ENCODE measurements at regions not wholly inside any gene's neighbourhood (a gene's known extent, or its start where the extent isn't known, plus 50 kb on each side); places are given as distances from the start of the nearest gene placed in this dataset.

GRCh38 chr1:79079770-79080169, 73.2 kb upstream of the ADGRL4 start:
- H3K9me3 ChIP-seq (ENCODE audit: control insufficient read depth in 4 of 4, low read length in 3 of 4), result no peaks in the 10 kb centered on the region
- H3K36me3 ChIP-seq (ENCODE audit: control insufficient read depth in 4 of 4, insufficient read depth in 3 of 4, low read depth in 1 of 4, low read length in 3 of 4), result no peaks in the 10 kb centered on the region
- H3K4me3 ChIP-seq (ENCODE audit: low read depth in 1 of 3, low read length in 3 of 3), result no peak overlapping the region
- no peaks in the 10 kb centered on the region for H3K27me3 ChIP-seq (ENCODE audit: control insufficient read depth in 4 of 4, insufficient read depth in 4 of 4, low read length in 3 of 4)
- H3K27ac ChIP-seq (ENCODE audit: low read depth in 1 of 2, low read length in 2 of 2), result no peak overlapping the region
- TF ChIP-seq ZBTB33 (IDR thresholded peaks at IDR 0.05) (no peak), JUND (IDR thresholded peaks at IDR 0.05) (peak; percentile 68 to 71), RAD21 (IDR thresholded peaks at IDR 0.05) (peak in 1 of 2 donors; percentile 5), RXRA (IDR thresholded peaks at IDR 0.05) (no peak)
- no peaks in the 10 kb centered on the region for H3K4me1 ChIP-seq (ENCODE audit: control insufficient read depth in 4 of 4, insufficient read depth in 4 of 4, low read length in 3 of 4)
- DNase-seq (ENCODE audit: low spot score), result no peak
- H3K9ac ChIP-seq (ENCODE audit: low read depth in 1 of 2, low read length in 2 of 2), result no peak overlapping the region

DNA sequence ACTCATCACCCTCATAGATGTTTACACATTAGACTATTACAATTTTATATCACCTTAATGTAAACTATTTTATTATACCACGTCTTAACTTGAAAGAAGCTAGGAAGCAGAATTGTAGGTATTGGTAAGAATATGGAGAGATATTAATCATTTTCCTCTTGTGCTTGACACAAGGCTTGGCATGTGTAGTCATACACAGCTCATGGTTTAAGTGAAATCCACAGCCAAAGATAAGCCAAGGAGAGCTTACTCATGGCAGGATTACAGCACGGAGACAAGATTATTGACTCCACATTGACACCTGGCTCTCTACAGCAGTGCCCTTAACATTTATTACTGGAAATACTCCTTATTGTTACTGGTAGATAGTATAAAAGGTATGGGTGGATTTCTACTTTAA, 68.4 kb upstream of the ADGRL4 start:
- no peaks in the 10 kb centered on the region for H3K4me1 ChIP-seq (ENCODE audit: control insufficient read depth in 4 of 4, insufficient read depth in 4 of 4, low read length in 3 of 4)
- DNase-seq (ENCODE audit: low spot score), result no peak
- no peaks in the 10 kb centered on the region for H3K36me3 ChIP-seq (ENCODE audit: control insufficient read depth in 4 of 4, insufficient read depth in 3 of 4, low read depth in 1 of 4, low read length in 3 of 4)
- WGBS, result 82% methylated on average over 2 of the region's 2 CpGs
- no peak overlapping the region for H3K9ac ChIP-seq (ENCODE audit: low read depth in 1 of 2, low read length in 2 of 2)
- H3K27ac ChIP-seq (ENCODE audit: low read depth in 1 of 2, low read length in 2 of 2), result no peak overlapping the region
- H3K27me3 ChIP-seq (ENCODE audit: control insufficient read depth in 4 of 4, insufficient read depth in 4 of 4, low read length in 3 of 4), result no peaks in the 10 kb centered on the region
- H3K4me3 ChIP-seq (ENCODE audit: low read depth in 1 of 3, low read length in 3 of 3), result no peak overlapping the region
- TF ChIP-seq GABPA (IDR thresholded peaks at IDR 0.05 in 1 of 2, conservative IDR thresholded peaks at IDR 0.05 in 1 of 2) (no peak), REST (IDR thresholded peaks at IDR 0.05) (no peak), RAD21 (IDR thresholded peaks at IDR 0.05) (no peak), NR2F2 (IDR thresholded peaks at IDR 0.05) (no peak), FOXA2 (IDR thresholded peaks at IDR 0.05) (no peak), SP1 (IDR thresholded peaks at IDR 0.05) (no peak), YY1 (IDR thresholded peaks at IDR 0.05) (no peak), JUND (IDR thresholded peaks at IDR 0.05) (no peak), TAF1 (conservative IDR thresholded peaks at IDR 0.05) (no peak), ZBTB33 (IDR thresholded peaks at IDR 0.05) (no peak), EGR1 (IDR thresholded peaks at IDR 0.05; ENCODE audit: low read depth in 2 of 2) (no peak), HNF4A (conservative IDR thresholded peaks at IDR 0.05) (no peak), HNF4G (IDR thresholded peaks at IDR 0.05) (no peak), RXRA (IDR thresholded peaks at IDR 0.05) (no peak), FOXA1 (IDR thresholded peaks at IDR 0.05) (no peak)
- TF ChIP-seq, protein P1, sequence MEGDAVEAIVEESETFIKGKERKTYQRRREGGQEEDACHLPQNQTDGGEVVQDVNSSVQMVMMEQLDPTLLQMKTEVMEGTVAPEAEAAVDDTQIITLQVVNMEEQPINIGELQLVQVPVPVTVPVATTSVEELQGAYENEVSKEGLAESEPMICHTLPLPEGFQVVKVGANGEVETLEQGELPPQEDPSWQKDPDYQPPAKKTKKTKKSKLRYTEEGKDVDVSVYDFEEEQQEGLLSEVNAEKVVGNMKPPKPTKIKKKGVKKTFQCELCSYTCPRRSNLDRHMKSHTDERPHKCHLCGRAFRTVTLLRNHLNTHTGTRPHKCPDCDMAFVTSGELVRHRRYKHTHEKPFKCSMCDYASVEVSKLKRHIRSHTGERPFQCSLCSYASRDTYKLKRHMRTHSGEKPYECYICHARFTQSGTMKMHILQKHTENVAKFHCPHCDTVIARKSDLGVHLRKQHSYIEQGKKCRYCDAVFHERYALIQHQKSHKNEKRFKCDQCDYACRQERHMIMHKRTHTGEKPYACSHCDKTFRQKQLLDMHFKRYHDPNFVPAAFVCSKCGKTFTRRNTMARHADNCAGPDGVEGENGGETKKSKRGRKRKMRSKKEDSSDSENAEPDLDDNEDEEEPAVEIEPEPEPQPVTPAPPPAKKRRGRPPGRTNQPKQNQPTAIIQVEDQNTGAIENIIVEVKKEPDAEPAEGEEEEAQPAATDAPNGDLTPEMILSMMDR (IDR thresholded peaks at IDR 0.05; ENCODE audit: low read depth, low read length, missing input control), result no peak
- TF ChIP-seq, protein P2, sequence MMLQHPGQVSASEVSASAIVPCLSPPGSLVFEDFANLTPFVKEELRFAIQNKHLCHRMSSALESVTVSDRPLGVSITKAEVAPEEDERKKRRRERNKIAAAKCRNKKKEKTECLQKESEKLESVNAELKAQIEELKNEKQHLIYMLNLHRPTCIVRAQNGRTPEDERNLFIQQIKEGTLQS (IDR thresholded peaks at IDR 0.05), result no peak
- TF ChIP-seq, protein P3, sequence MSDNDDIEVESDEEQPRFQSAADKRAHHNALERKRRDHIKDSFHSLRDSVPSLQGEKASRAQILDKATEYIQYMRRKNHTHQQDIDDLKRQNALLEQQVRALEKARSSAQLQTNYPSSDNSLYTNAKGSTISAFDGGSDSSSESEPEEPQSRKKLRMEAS (IDR thresholded peaks at IDR 0.05), result no peak
- H3K9me3 ChIP-seq (ENCODE audit: control insufficient read depth in 4 of 4, low read length in 3 of 4), result no peaks in the 10 kb centered on the region

All from liver (tissue), 8 donors.